Skeletal muscle cell (primary cell): ENCODE measurements at regions not wholly inside any gene's neighbourhood (a gene's known extent, or its start where the extent isn't known, plus 50 kb on each side); places are given as distances from the start of the nearest gene placed in this dataset.

Source experiments
- DNase-seq: peaks from one replicate; pipeline ENCODE4 v3.0.0-alpha.2; 2010; ENCODE audit warnings: low read depth
- H3K4me3 ChIP-seq: 2 replicates; pipeline ENCODE4 v1.5.1; 2011; ENCODE audit warnings: low read depth, mild to moderate bottlenecking, control low read depth, low read length, moderate library complexity

DNA sequence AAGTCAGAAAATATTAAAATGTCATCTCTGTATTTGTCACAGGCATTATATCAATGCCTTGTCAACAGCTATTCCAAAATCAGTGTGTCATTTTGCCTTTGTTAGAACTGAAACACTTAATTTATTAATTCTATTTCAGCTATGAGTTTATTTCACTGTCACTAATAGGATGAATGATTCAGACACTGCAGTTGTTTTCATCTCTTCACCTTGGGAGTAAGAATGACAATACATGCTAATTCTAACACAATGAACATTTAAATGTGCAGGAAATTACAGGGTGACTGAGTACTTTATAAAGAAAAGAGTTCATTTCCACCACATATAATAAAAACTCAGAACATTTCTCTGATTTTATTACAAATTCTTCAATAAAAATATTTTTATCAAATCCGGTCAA is 109.7 kb downstream of the P2RY1 start:
- DNase-seq = no peak
- no peak overlapping the region for H3K4me3 ChIP-seq

DNA sequence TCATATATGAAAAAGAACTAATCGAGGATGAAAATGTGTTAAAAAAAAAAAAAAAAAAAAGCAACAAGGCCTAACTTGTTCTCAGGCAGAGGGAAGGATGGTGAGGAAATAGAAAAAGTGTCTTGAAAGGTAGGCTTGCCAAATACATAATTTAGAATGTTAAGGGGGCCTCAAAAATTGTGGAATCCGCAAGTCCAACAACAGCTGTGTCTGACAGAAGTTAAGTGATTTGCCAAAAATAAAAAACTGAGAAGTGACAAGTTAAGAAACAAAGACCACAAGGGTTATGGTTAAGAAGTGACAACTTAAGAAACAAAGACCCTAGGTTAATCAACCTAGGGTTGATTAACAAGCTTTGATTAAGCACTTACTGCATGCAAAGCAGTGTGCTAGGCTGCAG is 110.6 kb downstream of the P2RY1 start:
- no peak overlapping the region for H3K4me3 ChIP-seq
- DNase-seq = no peak

DNA sequence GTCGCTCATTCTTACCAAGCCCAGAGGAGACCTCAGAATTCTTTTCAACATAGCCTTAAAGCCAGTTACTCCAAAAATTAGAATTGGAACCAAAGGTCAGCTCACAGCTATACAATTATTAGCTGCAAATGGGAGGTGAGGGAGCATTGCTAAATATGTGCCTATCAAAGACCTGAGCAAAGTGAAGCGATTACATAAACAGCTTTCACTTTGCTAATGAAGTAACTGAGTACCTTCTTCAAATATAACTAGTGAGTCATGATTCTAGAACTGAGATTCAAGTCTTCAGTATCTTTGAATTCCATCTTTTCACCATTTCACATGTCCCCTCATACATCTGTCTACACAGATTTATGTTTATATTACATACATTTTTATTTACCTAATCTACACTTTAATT is 122.6 kb downstream of the P2RY1 start:
- no peak for DNase-seq
- H3K4me3 ChIP-seq = no peak overlapping the region

DNA sequence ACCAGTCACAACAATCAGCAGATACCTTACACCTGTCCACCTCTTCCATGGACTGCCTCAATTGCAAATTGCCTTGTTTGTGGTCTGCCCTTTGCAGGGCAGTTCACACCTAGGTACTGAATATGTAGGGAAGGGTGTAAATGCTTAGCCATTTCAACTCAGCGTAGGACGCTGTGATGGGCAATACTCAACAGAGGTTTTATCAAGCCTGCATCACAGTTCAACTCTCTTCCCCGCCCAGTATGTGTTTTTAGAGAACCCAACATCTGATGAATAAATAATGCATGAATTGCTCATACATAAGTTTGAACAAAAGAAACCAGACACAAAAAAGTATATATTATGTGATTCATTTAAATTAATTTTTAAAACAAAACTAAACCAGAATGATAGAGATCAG is 124.4 kb downstream of the P2RY1 start:
- no peak overlapping the region for H3K4me3 ChIP-seq
- DNase-seq = no peak

DNA sequence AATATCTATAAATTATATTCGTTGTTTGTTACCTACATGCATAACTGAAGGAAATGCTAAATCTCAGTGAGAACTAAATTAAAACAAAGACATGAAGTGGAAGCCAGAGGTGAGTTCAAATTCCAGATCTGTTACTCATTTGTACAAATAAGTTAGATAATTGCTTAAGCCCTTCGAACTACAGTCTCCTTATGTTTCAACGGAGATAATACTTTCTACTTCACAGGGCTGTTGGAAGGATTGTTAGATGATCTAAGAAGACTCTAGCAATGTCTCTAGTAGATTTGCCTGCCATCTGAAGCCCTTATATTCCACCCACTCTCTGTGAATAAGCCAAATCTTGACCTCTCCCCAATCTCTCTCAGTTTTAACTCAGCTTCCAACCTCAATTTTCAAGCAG is 125.8 kb downstream of the P2RY1 start:
- no peak for DNase-seq
- H3K4me3 ChIP-seq = no peak overlapping the region

DNA sequence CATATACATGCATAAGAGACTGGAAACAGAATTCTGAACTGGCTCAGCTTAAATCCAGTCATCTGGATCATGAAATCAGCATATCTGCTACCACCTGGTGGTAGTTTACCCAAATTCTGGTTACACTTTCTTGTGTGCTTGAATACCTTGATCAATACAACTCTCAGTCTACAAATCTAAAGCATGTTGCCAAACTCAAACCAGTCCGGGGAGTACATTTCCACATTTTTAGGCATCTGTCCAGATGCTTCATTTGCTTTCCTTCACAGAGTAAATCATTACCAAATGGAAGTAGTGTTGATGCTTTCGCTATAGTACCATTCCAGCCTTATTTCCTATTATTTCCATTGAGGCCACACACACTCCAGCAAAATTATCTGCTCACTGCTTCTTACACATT is 126.4 kb downstream of the P2RY1 start:
- DNase-seq = no peak

DNA sequence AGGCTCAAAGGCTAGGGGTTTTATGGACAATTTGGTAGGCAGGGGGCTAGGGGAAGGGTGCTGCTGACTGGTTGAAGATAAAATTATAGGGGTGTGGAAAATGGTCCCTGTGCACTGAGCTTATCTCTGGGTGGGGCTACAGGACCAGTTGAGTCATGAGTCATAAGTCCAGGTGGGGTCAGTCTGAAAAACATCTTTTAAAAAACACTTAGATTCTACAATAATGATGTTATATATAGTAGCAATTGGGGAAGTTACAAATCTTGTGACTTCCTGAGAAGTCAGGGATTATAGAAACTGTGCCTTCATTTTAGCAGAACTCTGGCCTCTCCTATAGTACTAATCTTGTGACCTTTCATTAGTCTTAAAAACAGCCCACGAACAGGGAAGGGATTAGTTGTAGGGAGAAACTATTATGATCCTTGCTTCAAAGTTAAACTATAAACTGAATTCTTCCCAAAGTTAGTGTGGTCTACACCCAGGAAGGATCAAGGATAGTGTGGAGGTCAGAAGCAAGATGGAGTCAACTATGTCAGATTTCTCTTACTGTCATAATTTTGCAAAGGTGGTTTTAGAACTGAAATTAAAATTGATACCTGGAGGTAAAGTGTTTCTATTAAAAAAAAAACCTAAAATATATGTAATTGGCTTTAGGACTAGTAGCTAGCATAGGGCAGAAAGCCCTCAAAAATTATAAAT is 130.1 kb downstream of the P2RY1 start:
- DNase-seq = no peak

More for the DNA sequence above, 126.4 kb downstream of the P2RY1 start:
- no peak overlapping the region for H3K4me3 ChIP-seq

DNA sequence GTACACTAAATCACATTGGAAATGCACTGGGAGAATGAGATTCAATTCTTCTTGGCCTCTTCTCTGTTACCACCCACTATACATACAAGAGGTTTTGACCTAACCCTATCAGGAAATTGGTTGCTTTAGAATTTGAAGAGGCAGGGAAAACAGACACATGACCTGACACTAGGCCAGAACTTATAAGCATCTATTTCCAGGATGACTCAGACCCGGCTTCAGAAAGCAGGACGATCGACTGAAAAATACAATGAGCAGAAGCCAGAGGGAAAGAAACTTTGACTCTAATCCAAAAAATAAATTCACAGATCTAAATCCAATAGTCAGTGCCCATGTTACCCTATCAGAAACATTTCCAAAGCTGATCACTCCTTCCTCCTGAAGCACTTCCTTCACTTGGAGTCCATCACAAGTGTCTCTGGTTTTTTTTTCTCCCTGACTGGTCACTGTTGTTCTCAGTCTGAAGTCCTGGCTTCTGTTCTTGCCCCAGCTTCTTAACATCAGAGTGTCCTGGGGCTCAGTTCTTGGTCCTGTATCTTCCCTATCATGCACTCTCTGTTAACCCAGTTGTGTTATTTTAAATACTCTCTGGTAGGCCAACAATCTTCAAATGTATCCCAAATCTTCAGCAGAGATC is 133.6 kb downstream of the P2RY1 start:
- peak; percentile 18 for DNase-seq
- H3K4me3 ChIP-seq = no peak overlapping the region

More for the DNA sequence above, 130.1 kb downstream of the P2RY1 start:
- H3K4me3 ChIP-seq = no peak overlapping the region

DNA sequence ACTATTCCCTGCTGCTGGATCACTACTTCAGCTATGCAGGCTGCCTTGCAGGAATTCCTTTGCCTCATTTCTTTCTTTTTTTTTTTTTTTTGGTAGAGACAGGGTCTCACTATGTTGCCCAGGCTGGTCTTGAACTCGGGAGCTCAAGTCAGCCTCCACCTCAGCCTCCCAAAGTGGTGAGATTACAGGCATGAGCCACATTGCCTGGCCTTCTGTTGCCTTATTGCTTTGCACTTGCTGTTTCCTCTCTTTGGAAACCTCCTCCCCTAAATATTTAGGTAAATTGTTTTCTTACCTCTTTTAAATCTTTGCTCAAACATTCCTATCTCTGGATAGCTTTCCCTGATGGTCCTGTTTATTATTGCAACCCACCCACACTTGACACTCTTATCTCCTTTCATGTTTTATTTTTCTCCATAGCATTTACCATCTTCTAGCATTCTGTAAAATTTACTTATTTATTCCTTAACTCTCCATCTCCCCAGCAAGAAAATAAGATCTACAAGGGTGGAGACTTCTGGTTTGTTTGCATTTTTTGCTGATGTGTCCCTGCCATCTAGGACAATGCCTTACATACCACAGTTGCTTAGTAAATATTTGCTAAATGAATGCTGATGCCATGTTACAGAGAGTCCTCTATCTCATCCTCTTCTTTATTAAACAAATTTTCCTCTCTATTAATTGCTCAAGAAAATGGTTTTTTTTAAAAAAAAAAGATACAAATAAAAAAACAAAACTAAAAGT is 134.8 kb downstream of the P2RY1 start:
- H3K4me3 ChIP-seq = no peak overlapping the region
- DNase-seq = peak; percentile 4

DNA sequence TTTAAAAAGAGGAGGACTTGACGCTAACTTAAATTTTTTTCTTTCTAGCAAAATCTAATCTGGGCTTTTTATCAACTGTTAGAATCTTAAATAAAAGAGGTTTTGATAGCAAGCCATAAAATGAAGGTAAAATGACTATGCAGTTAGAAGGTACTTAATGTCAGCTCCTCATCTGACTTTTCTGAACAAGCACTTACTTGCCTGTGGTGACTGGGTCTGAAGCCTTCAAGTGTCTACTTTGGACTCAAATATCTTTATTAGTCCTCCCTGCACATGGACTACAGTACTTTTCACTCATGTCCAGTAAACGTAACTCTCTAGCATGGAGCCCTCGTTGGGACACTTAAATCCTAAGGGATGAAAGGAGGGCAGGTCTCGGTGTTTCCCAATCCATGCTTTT is 135.9 kb downstream of the P2RY1 start:
- no peak overlapping the region for H3K4me3 ChIP-seq
- no peak for DNase-seq

DNA sequence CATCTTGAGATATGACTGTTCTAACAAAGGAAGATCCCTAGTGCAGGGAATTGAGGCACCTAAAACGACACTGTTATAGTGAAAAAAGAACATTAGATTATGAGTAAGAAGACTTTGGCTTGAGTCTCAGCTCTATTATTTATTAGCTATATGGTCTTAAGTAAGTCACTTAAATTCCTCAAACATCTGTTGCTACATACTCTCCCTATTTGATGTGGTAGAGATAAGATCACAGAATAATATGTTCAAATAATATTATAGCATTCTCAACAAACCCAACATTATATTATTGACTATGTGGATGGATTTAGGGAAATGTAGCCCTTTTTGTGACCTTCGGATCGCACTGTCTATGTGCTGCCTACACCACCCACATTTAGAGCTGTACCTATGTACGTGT is 136.9 kb downstream of the P2RY1 start:
- H3K4me3 ChIP-seq = no peak overlapping the region
- no peak for DNase-seq

DNA sequence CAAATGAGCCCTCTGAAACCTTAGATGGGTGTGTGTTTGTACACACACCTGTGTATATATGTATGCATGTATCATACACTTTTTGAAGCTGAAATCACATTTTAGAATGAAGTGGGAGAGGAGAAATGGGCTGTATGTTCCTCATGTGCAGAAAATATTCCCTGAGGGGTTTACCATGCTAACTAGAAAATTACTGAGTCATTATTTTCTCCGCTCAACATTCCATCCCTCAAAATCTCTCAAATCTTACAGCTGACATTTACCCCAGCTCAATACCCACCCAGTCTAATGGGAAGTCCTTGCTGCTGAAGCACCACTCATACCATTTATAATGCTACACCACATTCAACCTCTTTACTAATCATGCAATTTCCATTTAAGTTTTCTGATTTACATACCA is 138.6 kb downstream of the P2RY1 start:
- no peak for DNase-seq

DNA sequence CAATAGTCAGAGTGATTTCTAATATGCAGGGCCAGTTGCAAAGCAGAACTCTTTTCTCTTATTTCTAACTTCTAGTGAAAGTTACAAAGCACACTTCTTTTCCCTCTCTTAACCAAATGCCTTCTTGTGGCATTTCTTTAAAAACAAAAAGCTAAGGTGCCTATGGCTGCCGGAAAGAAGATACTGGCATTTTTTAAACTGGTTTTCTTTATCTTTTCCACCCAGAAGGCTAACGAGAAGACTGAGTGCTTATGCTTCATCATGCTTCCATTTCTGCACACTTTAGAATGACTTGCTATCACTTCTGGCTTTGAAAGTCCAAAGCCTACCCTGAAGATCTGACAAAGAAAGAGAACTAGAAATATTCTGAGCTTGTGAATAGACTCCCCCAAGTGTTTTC is 141.3 kb downstream of the P2RY1 start:
- no peak overlapping the region for H3K4me3 ChIP-seq
- no peak for DNase-seq

More for the DNA sequence above, 138.6 kb downstream of the P2RY1 start:
- no peak overlapping the region for H3K4me3 ChIP-seq

DNA sequence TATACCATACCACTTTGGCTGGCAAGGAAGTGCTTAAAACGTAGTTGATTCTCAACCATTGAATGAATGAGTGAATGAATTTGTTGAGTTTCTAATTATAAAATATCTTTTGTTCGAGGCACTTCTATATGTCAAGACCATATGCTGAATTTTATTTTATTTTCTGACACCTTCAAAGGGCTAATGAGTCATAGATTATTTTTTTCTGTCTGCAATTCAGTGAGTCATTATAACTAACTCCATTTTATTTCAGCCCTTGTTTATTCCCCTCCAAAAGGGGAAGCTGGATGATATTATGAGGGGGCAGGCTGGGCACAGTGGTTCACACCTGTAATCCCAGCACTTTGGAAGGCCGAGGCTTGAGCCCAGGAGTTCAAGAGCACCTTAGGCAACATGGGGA is 142.4 kb downstream of the P2RY1 start:
- no peak for DNase-seq
- no peak overlapping the region for H3K4me3 ChIP-seq

DNA sequence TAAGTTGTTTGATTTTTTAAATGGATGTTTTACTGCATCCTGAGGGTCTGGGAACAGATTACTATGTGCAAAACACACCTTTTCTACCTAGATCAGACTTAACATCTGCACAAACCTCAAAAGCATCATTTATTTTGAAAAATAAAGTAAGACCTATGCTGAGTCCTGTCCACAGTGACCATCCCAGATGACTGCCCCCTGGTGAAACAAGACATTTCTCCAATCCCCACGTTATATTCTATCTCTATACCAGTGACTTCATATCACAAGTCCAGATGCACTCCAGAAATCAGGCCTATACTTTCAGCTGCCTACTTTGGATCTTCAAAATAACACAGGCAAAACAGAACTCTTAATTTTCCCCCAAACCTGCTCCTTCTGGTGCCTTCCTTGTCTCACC is 143.2 kb downstream of the P2RY1 start:
- no peak overlapping the region for H3K4me3 ChIP-seq
- no peak for DNase-seq

DNA sequence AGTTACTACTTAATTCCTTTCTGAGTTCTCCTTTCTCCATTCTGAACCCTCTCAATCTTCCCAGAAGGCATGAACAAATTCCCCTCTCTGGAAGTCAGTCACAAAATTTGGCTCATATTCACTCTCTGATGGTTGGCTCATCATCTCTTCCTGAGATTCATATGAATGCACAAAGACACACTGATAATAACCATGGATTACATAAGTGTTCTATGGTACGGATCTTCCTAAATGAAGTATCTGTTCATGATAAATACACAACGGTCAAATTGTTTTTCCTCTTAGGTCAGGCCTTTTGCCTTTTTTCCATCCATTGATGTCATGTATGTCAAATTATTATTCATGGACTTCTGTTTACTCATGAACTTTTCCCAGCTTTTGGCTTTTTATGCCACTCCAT is 162.6 kb downstream of the P2RY1 start:
- no peak for DNase-seq
- H3K4me3 ChIP-seq = no peak overlapping the region

DNA sequence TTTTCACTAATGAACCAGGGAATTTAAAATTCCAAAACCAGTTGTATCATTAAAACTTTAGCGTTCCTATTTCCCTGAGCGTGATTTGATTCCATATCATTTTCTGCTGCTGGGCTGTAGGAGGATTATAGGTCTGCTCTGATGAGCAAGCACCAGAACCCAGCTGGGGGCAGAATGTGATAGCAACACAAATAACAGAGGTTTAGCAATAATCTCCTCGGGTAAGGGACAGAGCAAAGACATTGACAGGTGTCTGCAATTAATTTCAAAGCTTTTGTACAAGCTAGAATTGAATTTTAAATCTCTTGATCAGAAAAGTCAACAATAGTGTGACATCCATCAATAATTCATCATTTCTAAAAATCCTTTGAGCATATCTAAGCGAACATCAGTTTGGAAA is 163.4 kb upstream of the RAP2B start:
- DNase-seq = no peak
- no peak overlapping the region for H3K4me3 ChIP-seq

DNA sequence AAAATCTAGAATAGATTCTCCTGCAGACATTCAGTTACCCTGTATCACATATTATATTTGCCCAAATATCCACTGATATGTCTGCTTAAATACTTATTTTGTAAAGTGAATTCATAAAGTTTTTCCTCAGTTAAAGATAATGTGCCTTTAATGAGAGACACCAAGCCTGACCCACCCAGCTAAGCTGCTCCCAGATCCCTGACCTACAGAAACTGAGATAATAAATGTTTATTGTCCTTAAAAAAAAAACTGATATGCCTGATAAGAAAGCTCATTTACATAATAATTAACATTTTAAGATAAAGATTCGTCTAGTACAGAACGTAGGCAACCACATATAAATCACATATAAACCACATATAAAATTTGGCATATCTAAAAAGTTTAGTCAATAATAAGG is 161.7 kb upstream of the RAP2B start:
- DNase-seq = no peak
- H3K4me3 ChIP-seq = no peak overlapping the region

DNA sequence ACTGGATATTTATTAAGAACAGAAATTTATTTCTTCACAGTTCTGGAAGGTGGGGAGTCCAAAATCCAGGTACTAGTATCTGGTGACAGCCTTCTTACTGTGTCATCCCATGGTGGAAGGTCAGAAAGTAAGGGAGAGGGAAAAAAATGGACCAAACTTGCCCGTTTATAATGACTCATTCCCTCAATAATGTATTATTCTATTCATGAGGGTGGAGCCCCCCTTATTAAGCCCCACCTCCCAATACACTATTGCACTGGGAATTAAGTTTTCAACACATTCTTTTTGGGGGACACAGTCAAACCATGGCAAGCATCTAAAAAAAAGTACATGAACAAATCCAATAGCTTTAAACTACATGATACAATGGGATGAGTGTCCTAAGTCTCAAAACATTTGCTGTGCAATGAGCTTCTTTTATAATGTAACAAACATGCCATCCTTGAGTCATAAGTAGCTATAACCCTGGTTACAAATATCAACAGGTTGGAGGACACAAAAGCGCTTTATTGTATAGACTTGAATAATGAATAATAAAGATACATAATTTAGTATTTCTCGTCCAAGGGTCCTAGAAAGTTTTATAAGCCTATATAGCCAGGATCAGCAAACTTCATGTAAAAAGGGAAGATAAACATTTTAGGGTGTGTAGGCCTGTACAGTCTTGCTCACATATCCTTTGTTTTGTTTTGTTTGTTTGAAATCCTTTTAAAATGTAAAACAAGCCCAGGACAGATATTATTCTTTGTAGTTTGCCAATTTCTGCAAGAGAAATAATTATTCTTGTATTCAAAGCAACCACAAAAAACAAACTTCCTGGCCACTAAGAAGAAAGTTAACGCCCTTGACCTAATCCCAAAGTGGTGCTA is 160.6 kb upstream of the RAP2B start:
- no peak overlapping the region for H3K4me3 ChIP-seq
- DNase-seq = no peak

DNA sequence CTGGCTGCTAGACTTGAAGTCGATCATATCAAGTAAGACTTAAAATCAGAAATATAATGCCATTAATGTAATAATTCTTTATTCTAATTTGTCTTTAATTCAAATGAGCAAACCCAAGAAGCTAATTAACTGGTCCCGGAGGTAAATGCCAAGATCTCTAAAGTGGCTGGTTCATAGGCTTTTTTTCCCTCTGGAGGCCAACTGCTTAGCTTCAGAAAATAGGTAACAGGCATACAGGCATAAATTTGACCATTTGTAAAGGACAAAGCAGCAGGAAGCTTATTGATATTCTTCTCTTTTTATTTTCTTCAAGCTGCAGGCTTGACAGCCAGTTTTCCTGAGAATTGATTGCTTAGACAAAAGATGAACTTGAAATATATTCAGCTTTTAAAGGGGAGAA is 158.6 kb upstream of the RAP2B start:
- DNase-seq = no peak
- H3K4me3 ChIP-seq = no peak overlapping the region
